ENCODE measurements at regions not wholly inside any gene's neighbourhood (a gene's known extent, or its start where the extent isn't known, plus 50 kb on each side); places are given as distances from the start of the nearest gene placed in this dataset.

GRCh38 chr21:27691516-27691915 is 724.6 kb upstream of the ADAMTS5 start:
- no peak for DNase-seq (ENCODE audit: low spot score)
- ATAC-seq (ENCODE audit: insufficient number of reproducible peaks, low FRiP score, low read depth) = no peak
- H3K9me3 ChIP-seq = no peaks in the 10 kb centered on the region
- TF ChIP-seq CTCF (IDR thresholded peaks at IDR 0.05) = no peak
- no peaks in the 10 kb centered on the region for H3K4me1 ChIP-seq (ENCODE audit: control insufficient read depth in 1 of 2, low read depth in 2 of 2)
- no peak overlapping the region for H3K4me3 ChIP-seq
- no peaks in the 10 kb centered on the region for H3K36me3 ChIP-seq
- no peak overlapping the region for H3K27ac ChIP-seq
- no peaks in the 10 kb centered on the region for H3K27me3 ChIP-seq (replicated peaks; ENCODE audit: insufficient read depth)

GRCh38 chr21:27691006-27691405 is 724.1 kb upstream of the ADAMTS5 start:
- no peaks in the 10 kb centered on the region for H3K4me1 ChIP-seq (ENCODE audit: control insufficient read depth in 1 of 2, low read depth in 2 of 2)
- no peak for TF ChIP-seq CTCF (IDR thresholded peaks at IDR 0.05)
- ATAC-seq (ENCODE audit: insufficient number of reproducible peaks, low FRiP score, low read depth) (no peak), DNase-seq (ENCODE audit: low spot score) (no peak)
- no peaks in the 10 kb centered on the region for H3K36me3 ChIP-seq
- H3K4me3 ChIP-seq = no peak overlapping the region
- H3K27ac ChIP-seq = no peak overlapping the region
- H3K27me3 ChIP-seq (replicated peaks; ENCODE audit: insufficient read depth) = no peaks in the 10 kb centered on the region
- H3K9me3 ChIP-seq = no peaks in the 10 kb centered on the region

- TF ChIP-seq CTCF (IDR thresholded peaks at IDR 0.05) = no peak
These were observed 723.5 kb upstream of the ADAMTS5 start for GRCh38 chr21:27690426-27690825.

GRCh38 chr21:27688773-27689172 is 721.9 kb upstream of the ADAMTS5 start:
- H3K36me3 ChIP-seq = no peaks in the 10 kb centered on the region
- ATAC-seq (ENCODE audit: insufficient number of reproducible peaks, low FRiP score, low read depth) (no peak), DNase-seq (ENCODE audit: low spot score) (no peak)
- H3K27me3 ChIP-seq (replicated peaks; ENCODE audit: insufficient read depth) = no peaks in the 10 kb centered on the region
- no peaks in the 10 kb centered on the region for H3K9me3 ChIP-seq
- H3K4me1 ChIP-seq (ENCODE audit: control insufficient read depth in 1 of 2, low read depth in 2 of 2) = no peaks in the 10 kb centered on the region
- no peak overlapping the region for H3K4me3 ChIP-seq
- no peak for TF ChIP-seq CTCF (IDR thresholded peaks at IDR 0.05)
- H3K27ac ChIP-seq = no peak overlapping the region

More at GRCh38 chr21:27690426-27690825, 723.5 kb upstream of the ADAMTS5 start:
- Histone ChIP-seq H3K36me3 (no peaks in the 10 kb centered on the region), H3K4me1 (ENCODE audit: control insufficient read depth in 1 of 2, low read depth in 2 of 2) (no peaks in the 10 kb centered on the region), H3K9me3 (no peaks in the 10 kb centered on the region), H3K27ac (no peak overlapping the region), H3K27me3 (replicated peaks; ENCODE audit: insufficient read depth) (no peaks in the 10 kb centered on the region), H3K4me3 (no peak overlapping the region)
- no peak for DNase-seq (ENCODE audit: low spot score)
- ATAC-seq (ENCODE audit: insufficient number of reproducible peaks, low FRiP score, low read depth) = no peak

- Histone ChIP-seq H3K4me1 (ENCODE audit: control insufficient read depth in 1 of 2, low read depth in 2 of 2) (peaks cover 0 to 7% of the 10 kb centered on the region in 2 donors), H3K4me3 (no peak overlapping the region), H3K27ac (no peak overlapping the region), H3K27me3 (replicated peaks; ENCODE audit: insufficient read depth) (no peaks in the 10 kb centered on the region), H3K9me3 (no peaks in the 10 kb centered on the region), H3K36me3 (no peaks in the 10 kb centered on the region)
- no peak for DNase-seq (ENCODE audit: low spot score)
- ATAC-seq (ENCODE audit: insufficient number of reproducible peaks, low FRiP score, low read depth) = no peak
- no peak for TF ChIP-seq CTCF (IDR thresholded peaks at IDR 0.05)
These were observed 716.4 kb upstream of the ADAMTS5 start for GRCh38 chr21:27683292-27683691.

All from thoracic aorta (tissue), 2 donors.